ENCODE measurements at regions not wholly inside any gene's neighbourhood (a gene's known extent, or its start where the extent isn't known, plus 50 kb on each side); places are given as distances from the start of the nearest gene placed in this dataset.
"Not testable (repeated sequence)": the region's sequence is repeated elsewhere in the genome, so short reads cannot be mapped to it uniquely, and the experiment has no call there.

- H3K27ac ChIP-seq (ENCODE audit: low read depth, low read length, poor library complexity, severe bottlenecking): no peak overlapping the region
Observed at GRCh38 chr6:141199074-141199473, 933.7 kb upstream of the GJE1 start.

GRCh38 chr6:141195251-141195832, 937.4 kb upstream of the GJE1 start:
- DNase-seq (ENCODE audit: low spot score): no peak
- ChIA-PET POLR2A (ENCODE audit: low non-redundant PET) (no interaction called here), CTCF (no interaction called here)
- Histone ChIP-seq H3K9me3 (ENCODE audit: low read depth, low read length, poor library complexity, severe bottlenecking) (peaks cover 7% of the 10 kb centered on the region), H3K36me3 (ENCODE audit: insufficient read depth, low read length, poor library complexity, severe bottlenecking) (no peaks in the 10 kb centered on the region), H3K27ac (ENCODE audit: low read depth, low read length, poor library complexity, severe bottlenecking) (no peak overlapping the region), H3K27me3 (replicated peaks; ENCODE audit: insufficient read depth, low read depth, low read length, poor library complexity) (no peaks in the 10 kb centered on the region), H3K4me1 (ENCODE audit: insufficient read depth, low read length, poor library complexity, severe bottlenecking) (no peaks in the 10 kb centered on the region), H3K4me3 (ENCODE audit: low read depth, low read length, poor library complexity, severe bottlenecking) (no peak overlapping the region)
- no peak for TF ChIP-seq EZH2 (IDR thresholded peaks at IDR 0.05; ENCODE audit: borderline replicate concordance, low read depth, low read length, poor library complexity, severe bottlenecking)
- TF ChIP-seq CTCF (conservative IDR thresholded peaks at IDR 0.05; ENCODE audit: low read depth, low read length): 0 out of 2 replicates have a peak, but pooled peaks have one; percentile 10
- no TSS peak for BruUV-seq (replicated peaks)
- intact Hi-C loops (cut with micrococcal nuclease; ENCODE audit: unreplicated experiment): no loop called here

More at GRCh38 chr6:141199074-141199473, 933.7 kb upstream of the GJE1 start:
- DNase-seq (ENCODE audit: low spot score): no peak
- H3K36me3 ChIP-seq (ENCODE audit: insufficient read depth, low read length, poor library complexity, severe bottlenecking): no peaks in the 10 kb centered on the region
- no peaks in the 10 kb centered on the region for H3K9me3 ChIP-seq (ENCODE audit: low read depth, low read length, poor library complexity, severe bottlenecking)
- TF ChIP-seq EZH2 (IDR thresholded peaks at IDR 0.05; ENCODE audit: borderline replicate concordance, low read depth, low read length, poor library complexity, severe bottlenecking) (no peak), CTCF (conservative IDR thresholded peaks at IDR 0.05; ENCODE audit: low read depth, low read length) (no peak)
- no peaks in the 10 kb centered on the region for H3K27me3 ChIP-seq (replicated peaks; ENCODE audit: insufficient read depth, low read depth, low read length, poor library complexity)
- no peak overlapping the region for H3K4me3 ChIP-seq (ENCODE audit: low read depth, low read length, poor library complexity, severe bottlenecking)
- no TSS peak for BruUV-seq (replicated peaks)
- H3K4me1 ChIP-seq (ENCODE audit: insufficient read depth, low read length, poor library complexity, severe bottlenecking): no peaks in the 10 kb centered on the region
- intact Hi-C loops (cut with micrococcal nuclease; ENCODE audit: unreplicated experiment): no loop called here
- POLR2A ChIA-PET (ENCODE audit: low non-redundant PET): no interaction called here
- CTCF ChIA-PET: no interaction called here

- CTCF ChIA-PET: no interaction called here
- H3K4me3 ChIP-seq (ENCODE audit: low read depth, low read length, poor library complexity, severe bottlenecking): no peak overlapping the region
- H3K4me1 ChIP-seq (ENCODE audit: insufficient read depth, low read length, poor library complexity, severe bottlenecking): no peaks in the 10 kb centered on the region
- DNase-seq (ENCODE audit: low spot score): no peak
- H3K9me3 ChIP-seq (ENCODE audit: low read depth, low read length, poor library complexity, severe bottlenecking): peaks cover 7% of the 10 kb centered on the region
- H3K36me3 ChIP-seq (ENCODE audit: insufficient read depth, low read length, poor library complexity, severe bottlenecking): no peaks in the 10 kb centered on the region
- no peak for TF ChIP-seq CTCF (conservative IDR thresholded peaks at IDR 0.05; ENCODE audit: low read depth, low read length)
- no peak for TF ChIP-seq EZH2 (IDR thresholded peaks at IDR 0.05; ENCODE audit: borderline replicate concordance, low read depth, low read length, poor library complexity, severe bottlenecking)
- H3K27ac ChIP-seq (ENCODE audit: low read depth, low read length, poor library complexity, severe bottlenecking): no peak overlapping the region
- POLR2A ChIA-PET (ENCODE audit: low non-redundant PET): no interaction called here
- BruUV-seq (replicated peaks): no TSS peak
- H3K27me3 ChIP-seq (replicated peaks; ENCODE audit: insufficient read depth, low read depth, low read length, poor library complexity): no peaks in the 10 kb centered on the region
- intact Hi-C loops (cut with micrococcal nuclease; ENCODE audit: unreplicated experiment): no loop called here
Observed at GRCh38 chr6:141183368-141183767, 949.4 kb upstream of the GJE1 start.

- H3K36me3 ChIP-seq (ENCODE audit: insufficient read depth, low read length, poor library complexity, severe bottlenecking); H3K4me3 ChIP-seq (ENCODE audit: low read depth, low read length, poor library complexity, severe bottlenecking); H3K27ac ChIP-seq (ENCODE audit: low read depth, low read length, poor library complexity, severe bottlenecking); BruUV-seq (replicated peaks); DNase-seq (ENCODE audit: low spot score); H3K4me1 ChIP-seq (ENCODE audit: insufficient read depth, low read length, poor library complexity, severe bottlenecking); intact Hi-C loops (cut with micrococcal nuclease; ENCODE audit: unreplicated experiment); POLR2A ChIA-PET (ENCODE audit: low non-redundant PET); CTCF ChIA-PET; H3K27me3 ChIP-seq (replicated peaks; ENCODE audit: insufficient read depth, low read depth, low read length, poor library complexity); H3K9me3 ChIP-seq (ENCODE audit: low read depth, low read length, poor library complexity, severe bottlenecking): not testable (repeated sequence)
Observed at GRCh38 chr6:141175458-141175857, 957.3 kb upstream of the GJE1 start.

Data from A673 (cell line).